Astrocyte of the hippocampus (primary cell): ENCODE measurements at regions not wholly inside any gene's neighbourhood (a gene's known extent, or its start where the extent isn't known, plus 50 kb on each side); places are given as distances from the start of the nearest gene placed in this dataset.
A peak's percentile ranks its signal among the peaks of the same experiment; 100 is the strongest.
"Not testable (repeated sequence)": the region's sequence is repeated elsewhere in the genome, so short reads cannot be mapped to it uniquely, and the experiment has no call there.

Experiments used
- DNase-seq: peaks from one replicate; pipeline ENCODE4 v3.0.0; 2011; ENCODE audit warnings: low read depth, low spot score

DNA sequence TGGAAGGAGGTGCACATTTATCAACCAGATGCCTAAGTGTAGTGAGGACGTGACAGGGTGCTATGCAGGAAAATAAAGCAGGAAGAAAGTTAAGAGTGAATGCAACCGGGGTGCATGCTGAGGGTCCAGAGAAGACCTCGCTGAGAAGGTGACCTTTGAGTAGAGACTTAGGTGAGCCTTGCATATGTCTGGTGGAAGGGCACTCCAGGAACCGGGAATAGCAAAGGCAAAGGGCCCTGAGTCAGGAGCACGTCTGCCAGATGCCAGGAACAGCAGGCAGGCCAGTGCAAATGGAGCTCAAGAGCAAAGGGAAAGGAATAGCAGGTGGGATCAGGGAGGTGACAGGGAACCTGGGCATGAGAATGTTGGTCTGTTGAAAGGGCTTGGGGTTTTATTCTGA is 445.5 kb downstream of the PREX1 start:
- no peak for DNase-seq

DNA sequence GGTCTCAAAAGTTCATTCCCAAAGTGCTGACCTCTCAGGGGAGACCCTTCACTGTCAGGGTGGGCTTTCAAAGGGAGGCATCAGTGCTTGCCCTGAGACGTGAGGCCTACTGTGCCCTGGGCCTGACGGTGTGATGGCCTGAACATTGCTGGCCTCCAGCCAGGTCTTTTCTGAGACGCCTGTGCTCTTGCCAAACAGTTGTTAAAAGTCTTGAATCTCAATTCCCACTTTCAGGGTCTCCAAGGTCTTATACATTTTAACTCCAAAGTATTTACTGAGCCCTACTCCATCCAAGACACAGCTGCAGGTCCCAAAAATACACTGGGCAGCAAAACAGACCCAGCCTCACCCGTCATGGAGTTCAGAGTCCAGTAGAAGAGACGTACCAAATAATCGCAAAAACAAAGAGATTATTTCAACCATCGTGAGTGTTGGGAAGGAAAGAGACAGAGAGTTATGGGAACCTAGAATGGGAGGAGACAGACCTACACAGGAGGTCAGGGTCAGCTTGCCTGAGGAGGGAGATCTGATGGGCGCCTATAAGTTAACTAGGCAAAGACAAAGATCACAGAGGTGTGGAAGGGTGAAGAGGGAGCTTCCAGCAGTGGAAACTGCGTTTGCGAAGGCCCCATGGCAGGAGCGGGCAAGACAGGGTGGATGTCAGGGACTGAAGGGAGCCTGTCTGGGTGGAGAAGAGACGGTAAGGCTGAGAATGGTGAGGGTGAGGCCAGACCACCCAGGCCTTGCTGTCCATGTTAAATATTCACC is 446.3 kb downstream of the PREX1 start:
- peak; percentile 19 for DNase-seq

DNA sequence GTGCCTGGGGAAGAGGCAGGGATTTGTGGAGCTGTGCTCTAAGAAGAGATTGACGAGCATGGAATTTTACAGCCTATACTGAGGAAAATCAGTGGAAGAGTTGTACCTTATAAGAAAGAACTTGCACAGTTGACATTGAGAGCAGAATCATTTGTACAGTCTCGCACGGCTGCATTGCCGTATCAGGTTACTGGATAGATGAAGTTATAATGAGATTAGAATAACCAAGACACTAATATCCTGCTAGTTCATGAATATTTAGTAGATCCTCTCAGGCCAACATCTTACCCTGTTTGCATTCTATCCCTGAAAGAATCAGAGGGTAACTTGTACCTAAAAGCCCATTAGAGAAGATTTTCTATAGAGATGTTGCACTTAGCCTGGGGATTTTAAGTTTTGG is 447.1 kb downstream of the PREX1 start:
- DNase-seq = no peak

DNA sequence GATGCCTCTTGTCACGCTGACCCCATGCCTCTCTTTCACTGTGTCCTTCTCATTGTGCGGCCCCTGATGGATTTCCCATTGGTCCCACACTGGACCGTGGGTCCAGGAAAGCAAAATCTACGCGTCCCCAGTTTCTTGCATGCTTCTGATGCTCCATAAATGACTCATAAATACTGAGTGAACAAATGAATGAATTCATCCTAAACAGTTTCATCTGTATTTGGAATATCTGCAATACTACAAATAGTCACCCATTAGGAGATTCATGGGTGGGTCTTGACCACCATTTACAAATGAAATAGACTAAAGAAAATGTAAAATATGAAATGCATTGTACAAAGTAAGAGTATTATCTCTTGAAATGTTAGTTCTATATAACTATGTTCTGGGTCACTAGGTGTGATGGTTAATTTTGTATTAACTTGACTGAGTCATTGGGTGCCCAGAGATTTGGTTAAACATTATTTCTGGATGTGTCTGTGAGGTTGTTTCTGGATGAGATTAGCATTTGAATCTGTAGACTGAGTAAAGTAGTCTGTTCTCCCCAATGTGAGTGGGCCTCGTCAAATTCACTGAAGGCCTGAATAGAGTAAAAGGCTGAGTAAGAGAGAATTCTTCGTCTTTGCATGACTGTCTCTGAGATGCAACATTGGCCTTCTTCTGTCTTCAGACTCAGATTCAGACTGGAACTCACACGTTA is 448.7 kb downstream of the PREX1 start:
- DNase-seq = no peak

DNA sequence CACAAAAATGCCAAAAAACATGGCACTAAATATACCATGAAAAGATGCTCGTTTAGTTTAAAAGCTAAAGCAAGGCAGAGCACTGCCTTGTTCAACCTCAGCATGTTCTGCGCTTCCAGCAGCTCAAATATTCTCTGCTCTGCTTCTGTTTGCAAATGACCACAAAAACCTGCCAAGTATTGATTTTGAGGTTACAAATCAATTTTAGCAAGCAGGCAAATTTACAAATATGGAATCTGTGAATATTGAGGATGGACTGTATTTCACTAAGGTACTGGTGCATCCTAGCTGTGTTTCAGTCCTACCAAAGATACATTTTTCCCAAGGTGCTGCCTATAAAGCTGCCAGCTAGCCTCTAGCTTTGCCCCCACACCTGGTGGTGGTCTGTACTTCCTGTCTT is 449.9 kb downstream of the PREX1 start:
- no peak for DNase-seq

DNA sequence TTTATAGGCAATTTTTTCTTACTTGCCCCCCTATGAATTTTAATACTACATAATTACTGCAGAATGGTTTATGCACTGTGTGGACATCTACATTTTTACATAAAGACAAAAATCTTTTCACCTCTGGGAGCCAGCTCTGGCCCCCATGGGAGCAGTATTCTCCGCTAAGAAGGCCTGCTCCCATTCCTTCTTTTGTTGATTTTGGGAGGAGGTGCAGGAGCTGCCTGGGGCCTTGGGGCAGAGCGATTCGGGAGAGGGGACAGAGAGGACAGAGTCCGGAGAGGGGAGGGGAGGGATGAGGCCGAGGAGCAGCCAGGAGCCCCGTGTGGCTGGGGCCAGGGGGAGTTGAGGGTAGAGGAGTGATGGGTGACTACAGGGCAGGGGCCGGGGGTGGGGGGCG is 452.0 kb downstream of the PREX1 start:
- no peak for DNase-seq

DNA sequence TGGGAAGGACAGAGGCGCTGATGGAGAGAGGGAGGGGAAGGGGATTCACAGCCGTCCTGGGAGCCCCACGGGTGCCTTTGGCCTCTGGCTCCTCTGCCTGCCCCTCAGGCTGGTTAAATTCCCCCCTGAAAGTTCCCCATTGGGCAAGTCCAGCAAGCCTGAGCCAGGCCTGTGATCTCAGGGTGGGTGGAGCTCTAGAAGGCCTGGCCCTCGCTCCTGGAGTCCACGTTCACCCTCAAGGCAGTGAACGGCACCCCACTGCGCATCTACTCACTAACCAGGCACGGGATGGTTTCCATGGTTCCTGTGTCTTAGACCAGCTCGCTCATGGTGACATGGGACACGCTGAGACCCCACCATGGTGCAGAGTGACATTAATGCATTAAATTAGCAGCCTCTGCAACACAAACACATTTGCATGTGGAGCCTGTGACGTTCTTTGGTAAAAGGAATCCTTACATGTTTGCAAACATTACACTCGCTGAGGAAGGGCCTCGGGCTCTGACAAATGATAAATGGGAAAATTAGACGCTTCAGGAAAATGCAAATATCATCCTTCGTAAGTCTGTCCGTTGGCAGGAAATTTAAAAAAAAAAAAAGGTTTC is 452.7 kb downstream of the PREX1 start:
- no peak for DNase-seq

DNA sequence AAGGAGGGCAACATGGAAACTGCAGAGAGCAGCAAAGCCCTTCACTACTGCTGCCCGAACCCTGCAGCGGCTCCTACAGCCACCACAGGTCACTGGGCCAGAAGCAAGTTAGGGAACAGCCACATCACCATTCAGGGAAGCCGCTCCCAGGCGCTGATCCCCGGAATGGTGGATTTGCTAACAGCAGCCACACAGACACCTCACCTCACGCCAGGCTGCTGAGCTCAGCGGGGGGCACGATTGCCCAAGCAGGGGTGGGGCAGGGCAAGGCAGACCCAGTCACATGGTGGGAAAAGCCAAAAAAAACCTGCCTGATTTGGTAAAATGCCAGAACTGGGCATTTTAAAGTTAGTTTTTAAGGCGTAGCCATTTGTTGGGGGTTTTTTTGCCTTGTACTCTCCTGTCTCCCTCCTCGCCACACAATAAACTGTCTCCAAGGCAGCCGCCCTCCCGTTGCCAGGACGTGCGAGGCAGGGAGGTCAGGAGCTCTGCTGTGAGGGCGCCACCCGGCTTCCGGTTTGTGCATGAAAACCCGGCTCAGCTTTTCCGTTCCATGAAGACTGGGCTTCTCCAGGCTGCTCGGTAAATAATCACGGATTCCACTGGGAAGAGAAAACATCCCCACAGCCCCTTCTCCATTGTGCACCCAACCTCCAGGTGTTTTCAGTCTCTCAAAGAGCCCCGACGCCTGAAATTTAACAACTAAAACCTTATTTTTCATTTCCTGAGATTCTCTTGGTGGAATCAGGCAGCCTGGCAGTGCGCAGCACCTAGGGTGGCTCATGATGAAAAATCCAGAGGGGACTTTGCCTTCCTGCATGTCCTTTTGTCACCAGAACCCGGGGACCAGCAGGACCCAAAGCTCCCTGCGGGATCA is 453.5 kb downstream of the PREX1 start:
- peak; percentile 31 for DNase-seq

DNA sequence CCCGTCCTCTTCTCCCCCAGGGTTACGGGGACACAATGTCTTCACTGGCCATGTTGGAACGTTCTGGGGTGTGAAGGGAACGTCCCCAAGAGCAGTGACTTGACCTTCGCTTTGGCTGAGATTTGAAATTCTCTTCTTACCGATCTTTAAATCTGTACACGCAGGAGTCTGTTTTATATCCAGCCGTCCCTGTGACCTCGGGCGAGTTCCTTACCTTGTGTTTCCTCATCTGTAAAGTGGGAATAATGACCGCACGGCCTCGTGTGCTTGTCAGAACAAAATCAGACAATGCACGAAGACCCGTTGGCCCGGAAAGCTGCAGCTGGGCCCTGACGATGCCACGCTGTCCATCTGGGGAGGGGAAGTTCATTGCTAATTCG is 454.3 kb downstream of the PREX1 start:
- no peak for DNase-seq

DNA sequence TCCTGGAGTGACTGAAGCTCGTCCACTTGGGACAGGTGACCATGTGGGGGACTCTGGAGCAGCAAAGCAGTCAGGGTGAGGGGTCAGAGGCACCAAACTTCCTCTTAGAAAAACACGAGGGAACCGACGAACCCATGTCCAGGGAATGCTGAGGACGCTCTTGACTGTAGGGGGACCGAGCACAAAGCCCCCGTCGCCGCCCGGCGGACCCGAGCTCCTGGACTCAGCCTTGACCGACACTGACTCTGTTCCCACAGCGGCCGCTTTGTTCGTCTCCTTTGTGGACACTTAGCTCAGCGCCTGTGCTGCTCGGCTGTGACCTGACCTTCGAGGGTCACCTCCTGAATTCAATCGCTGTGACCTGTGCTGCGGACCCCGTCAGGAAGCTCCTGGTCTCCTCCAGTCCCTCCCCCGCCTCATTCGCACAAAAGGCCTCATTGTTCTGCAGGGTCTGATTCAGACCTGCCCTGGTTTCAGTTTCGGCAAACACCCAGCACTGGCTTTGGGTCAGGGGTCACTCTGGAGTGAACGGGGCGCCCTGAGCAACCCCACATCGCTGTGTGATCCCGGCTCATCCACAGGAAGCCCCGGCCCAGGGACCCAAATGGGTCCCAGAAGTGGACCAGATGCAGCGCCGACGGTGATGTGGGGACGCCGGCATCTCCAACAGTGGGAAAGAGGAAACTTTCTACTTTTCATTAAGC is 454.8 kb downstream of the PREX1 start:
- DNase-seq = not testable (repeated sequence)

DNA sequence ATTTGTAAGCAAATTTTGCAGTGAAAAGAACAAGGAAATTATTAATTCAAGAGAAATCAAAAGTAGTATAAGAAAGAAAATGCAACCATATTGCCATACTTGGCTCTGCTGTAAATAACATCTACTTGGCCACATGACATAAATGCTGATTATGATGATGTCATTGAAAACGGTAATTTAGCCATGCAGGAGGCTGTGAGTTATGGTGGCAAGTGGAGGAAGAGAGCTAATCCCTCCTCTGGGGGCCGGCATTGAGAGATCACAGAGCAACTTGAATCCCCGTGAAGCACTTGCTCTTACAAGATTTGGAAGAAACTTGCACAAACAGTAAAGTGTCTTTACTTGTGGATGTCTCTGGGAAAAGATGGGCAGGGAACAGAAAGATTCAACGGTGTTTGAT is 456.6 kb downstream of the PREX1 start:
- no peak for DNase-seq

DNA sequence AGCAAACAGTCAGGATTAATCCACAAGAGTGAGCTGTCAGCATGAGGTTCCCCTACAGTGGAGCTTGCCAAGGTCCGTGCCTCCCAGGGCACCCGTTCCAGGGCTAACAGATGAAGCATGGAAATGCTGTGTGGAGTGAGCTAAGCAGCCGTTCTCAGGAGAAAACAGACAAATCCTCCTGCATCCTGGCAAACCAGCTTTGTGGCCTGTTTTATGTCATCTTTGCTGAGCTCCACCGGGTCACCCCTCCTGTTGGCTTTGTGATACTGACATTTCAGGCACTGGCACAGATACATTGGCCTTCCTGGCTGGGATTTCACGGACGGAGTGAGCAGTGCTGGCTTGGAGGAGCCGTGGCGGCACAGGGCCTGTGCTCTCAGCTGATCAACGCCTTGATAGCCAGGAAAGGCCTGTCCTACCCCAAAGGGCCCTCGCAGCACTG is 459.2 kb downstream of the PREX1 start:
- peak; percentile 31 for DNase-seq

DNA sequence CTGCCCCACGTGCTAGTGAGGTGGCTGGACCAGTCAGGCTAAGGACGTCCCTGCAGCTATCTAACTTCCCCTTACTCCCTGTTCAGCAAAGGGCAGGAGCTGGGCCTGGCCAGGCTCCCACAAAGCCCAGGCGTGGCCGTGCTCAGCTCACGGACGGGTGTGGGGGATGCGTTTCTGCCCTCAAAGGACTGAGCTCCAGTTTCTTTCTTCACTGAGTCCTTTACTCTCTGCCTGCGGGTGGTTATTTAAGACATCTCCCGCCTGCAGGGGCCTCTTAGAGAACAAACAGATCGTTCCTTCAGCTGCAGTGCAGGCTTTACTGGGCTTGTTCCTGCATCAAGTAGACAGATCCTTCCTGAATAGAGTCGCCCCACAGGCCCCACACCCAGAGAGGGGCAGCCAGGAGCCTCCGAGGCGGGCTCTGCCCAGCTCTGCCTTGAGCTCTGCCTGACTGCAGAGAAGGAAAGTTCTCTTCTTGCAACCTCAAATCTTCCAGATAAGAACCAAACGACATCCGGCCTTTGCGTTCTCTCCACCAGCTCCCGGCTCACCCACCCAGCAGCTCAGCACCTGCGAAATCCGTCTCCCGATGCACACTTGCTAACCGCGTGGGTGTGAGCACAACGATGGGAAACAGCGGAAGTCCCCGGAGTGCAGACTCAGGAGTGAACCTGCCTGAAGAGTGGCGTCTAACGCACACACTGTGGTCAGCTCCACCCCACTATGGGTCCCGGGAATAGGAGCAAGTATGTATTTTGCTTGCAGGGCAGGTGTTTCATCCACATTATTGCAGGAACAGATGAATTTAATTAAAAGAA is 460.0 kb downstream of the PREX1 start:
- DNase-seq = not testable (repeated sequence)

DNA sequence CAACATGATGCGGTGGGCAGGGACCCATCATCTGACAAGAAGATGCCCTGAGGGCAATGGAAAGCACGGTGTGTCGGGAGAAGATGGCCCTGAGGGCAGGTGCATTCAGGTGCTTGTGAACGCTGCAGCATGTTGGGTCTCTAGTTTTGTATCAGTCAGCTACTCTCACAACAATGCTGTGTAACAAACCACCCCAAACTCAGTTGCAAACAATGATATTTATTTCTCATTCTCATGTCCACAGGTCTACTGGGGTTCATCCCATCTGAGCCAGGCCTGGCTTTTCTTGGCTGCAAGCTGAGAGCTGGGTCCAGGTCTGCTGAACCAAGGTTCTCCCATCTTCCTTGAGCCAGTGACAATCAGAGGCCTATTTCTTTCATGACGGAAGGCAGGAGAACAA is 461.6 kb downstream of the PREX1 start:
- no peak for DNase-seq

DNA sequence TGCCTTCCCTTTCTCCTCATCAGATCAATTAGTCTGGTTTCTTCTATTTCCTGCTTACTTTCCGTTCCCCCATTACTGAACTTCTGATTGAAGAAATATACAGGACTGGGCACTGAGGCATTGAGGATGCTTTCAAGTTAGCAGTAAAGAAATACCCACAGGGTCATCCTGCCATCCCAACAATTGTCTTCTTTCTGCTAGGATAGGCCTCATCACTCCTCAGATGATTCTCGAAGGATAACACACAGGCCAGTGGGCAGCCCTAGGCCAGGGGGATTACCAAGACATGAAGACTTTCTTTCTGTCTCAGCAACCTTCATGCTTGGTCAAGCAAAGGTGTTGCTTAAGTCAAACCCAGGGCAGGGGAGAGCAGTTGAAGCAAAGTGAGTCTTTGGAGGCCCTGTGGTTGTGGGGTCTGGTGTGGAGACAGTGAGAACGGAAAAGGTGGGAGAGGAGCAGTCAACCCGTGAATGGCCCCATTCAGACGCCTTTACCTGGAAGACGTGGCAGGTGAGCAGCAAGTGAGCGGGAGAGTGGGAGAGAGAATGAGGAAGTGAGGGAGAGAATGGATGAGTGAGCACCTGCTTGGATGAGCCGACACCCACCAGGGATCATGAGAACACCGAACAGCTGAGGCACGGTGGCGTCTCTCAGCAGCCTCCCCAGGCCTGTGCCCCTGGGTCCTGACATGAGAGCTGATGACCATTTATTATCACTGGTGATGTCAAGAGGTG is 462.9 kb downstream of the PREX1 start:
- no peak for DNase-seq

DNA sequence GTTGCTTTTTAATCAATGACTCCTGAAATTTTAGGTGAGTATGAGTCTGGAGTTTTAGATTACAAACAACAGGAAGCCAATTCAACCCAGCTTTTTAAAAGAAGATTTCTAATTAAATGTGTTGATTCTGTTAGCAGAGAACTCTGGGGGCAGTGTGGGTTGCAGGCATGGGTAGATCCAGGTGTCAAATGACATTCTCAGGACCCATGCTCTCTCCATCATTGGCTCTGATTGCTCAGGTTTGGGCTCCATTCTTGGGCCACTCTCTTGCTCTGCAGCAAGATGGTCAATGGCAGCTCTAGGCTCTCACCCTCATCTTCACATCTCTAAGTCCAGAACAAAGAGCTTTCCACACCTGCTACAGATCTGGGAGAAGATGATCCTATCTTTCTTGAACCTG is 463.7 kb downstream of the PREX1 start:
- DNase-seq = no peak

DNA sequence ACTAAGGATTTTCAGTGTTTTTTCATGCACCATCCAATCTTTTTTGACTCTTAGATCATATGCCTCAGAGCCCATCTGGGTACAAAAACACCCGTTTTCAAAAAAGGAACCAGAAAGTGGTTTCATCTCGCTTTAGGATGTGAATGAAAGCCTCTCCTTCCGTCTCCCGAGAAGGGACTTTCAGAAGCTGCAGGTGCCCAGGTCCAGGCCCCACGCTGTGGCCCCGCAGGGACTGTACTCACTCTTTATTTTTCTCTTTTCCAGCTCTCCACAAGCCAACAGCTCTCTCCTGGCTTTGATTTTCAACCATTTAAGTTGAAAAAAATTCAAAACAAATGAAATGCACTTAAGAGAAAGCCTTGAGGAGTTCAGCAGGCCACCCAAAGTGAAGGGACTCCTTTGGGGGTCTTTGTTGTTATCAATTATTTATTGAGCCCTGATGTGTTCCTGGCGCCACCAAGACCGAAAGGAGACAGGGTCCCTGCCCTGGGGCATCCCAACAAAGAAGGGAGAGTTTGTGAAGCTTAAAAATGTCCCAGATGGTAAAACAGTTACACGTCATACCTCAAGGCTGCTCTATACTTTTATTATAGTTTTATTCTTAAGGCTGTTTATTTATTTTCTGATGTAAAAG is 467.3 kb downstream of the PREX1 start:
- no peak for DNase-seq

DNA sequence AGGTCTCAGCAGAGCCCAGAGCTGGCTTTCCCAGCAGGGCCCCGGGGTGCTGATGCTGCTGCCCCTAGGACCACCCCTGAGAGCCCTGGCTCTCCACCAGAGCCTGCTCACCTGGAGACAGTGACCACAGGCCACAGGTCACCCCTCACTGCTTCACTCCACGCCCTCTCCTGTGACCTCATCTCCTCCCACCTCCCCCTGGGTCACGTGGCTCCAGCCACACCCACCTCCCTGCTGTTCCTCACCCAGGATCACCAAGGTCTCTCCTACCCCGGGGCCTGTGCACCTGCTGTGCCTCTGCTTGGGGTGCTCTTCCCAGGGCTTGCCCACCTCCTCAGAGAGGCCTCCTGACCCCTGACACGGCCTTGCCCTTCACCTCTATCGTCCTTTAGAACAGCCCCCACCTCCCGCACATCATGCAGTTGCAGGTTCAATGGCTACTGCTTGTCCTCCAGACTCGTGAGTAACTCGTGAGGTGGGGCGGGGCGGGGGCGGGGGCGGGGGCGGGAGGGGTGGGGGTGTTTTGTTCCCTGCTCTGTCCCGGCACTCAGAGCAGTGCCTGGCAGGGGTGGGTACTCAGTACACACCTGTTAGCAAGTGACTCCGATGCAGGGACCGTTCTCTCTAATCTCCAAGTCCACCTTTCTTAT is 468.0 kb downstream of the PREX1 start:
- DNase-seq = no peak

DNA sequence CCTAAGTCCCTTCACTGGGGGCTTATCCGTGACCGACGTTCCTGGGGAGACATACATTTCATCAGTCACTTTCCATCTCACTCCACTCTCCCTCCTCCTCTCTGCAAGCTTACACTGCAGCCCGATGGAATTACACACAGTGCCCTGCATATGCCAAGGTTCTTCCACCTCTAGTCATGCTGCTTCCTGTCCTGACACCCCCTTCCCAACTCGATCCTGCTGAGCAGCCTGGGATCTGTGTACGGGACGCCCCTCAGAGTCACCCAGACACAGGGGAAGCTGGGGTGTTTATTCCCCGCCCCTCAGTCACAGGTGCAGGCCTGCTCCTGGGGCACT is 468.8 kb downstream of the PREX1 start:
- DNase-seq = not testable (repeated sequence)
